ENCODE measurements at regions not wholly inside any gene's neighbourhood (a gene's known extent, or its start where the extent isn't known, plus 50 kb on each side); places are given as distances from the start of the nearest gene placed in this dataset.

DNA sequence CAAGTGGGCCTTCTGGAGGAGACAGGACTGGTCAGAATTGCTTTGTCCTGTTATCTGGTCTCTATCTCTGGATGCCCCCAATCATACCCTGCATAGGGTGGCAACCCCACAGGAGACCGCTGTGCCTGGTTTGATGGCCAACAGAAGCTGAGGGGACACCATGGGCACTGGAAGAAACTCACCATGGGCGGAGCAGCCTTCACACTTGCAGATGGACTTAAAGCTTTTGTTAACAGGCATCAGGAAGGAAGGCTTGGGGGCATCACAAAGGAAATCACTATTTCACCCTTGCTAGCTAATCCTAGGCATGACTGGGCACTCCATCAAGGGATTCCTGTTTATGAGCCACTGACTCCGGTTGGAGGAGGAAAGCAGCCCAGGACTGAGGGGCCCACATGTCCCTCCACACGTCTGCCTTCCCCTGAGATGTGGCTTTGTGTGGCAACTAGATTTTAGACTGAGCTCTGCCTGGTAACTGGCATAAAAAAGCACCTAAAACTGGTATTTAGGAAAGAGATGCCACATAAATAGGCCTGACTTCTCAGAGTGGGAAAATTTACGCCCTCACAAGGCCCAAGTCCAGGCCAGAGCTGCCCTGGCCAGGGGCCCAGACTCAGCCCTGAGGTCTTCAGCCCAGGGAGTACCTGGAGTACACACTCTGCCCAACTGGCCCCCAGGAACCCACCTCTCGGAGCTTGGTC, 57.0 kb upstream of the LYVE1 start:
- TF ChIP-seq, protein P1, sequence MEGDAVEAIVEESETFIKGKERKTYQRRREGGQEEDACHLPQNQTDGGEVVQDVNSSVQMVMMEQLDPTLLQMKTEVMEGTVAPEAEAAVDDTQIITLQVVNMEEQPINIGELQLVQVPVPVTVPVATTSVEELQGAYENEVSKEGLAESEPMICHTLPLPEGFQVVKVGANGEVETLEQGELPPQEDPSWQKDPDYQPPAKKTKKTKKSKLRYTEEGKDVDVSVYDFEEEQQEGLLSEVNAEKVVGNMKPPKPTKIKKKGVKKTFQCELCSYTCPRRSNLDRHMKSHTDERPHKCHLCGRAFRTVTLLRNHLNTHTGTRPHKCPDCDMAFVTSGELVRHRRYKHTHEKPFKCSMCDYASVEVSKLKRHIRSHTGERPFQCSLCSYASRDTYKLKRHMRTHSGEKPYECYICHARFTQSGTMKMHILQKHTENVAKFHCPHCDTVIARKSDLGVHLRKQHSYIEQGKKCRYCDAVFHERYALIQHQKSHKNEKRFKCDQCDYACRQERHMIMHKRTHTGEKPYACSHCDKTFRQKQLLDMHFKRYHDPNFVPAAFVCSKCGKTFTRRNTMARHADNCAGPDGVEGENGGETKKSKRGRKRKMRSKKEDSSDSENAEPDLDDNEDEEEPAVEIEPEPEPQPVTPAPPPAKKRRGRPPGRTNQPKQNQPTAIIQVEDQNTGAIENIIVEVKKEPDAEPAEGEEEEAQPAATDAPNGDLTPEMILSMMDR (tag by site-specific recombination; IDR thresholded peaks at IDR 0.05), result no peak
- no peak for TF ChIP-seq GFI1B (tag by site-specific recombination; IDR thresholded peaks at IDR 0.05)
- no peak for TF ChIP-seq ZNF274 (IDR thresholded peaks at IDR 0.05; ENCODE audit: low read length)
- TF ChIP-seq ZNF274 (tag by site-specific recombination; IDR thresholded peaks at IDR 0.05; ENCODE audit: borderline replicate concordance), result no peak
- TF ChIP-seq TCF7L2 (IDR thresholded peaks at IDR 0.05; ENCODE audit: borderline replicate concordance, low read depth, low read length), result no peak
- no peak for TF ChIP-seq SCRT1 (tag by site-specific recombination; IDR thresholded peaks at IDR 0.05; ENCODE audit: borderline replicate concordance)
